Muscle of leg (tissue), 3 donors: ENCODE measurements at regions not wholly inside any gene's neighbourhood (a gene's known extent, or its start where the extent isn't known, plus 50 kb on each side); places are given as distances from the start of the nearest gene placed in this dataset.
A peak's percentile ranks its signal among the peaks of the same experiment; 100 is the strongest.

ENCODE experiments used
- DNase-seq: peaks from one replicate; pipeline ENCODE4 v3.0.0; 2013
- H3K27ac ChIP-seq: one replicate; pipeline ENCODE4 v1.5.1; 2013; ENCODE audit warnings: mild to moderate bottlenecking, low read length, control low read depth
- H3K27me3 ChIP-seq: one replicate; pipeline ENCODE4 v1.6.1; 2013; ENCODE audit warnings: low read length; ENCODE audit not compliant: control insufficient read depth, insufficient read depth
- H3K36me3 ChIP-seq: one replicate; pipeline ENCODE4 v1.6.1; 2013; ENCODE audit warnings: low read length; ENCODE audit not compliant: control insufficient read depth, insufficient read depth
- H3K4me1 ChIP-seq: one replicate; pipeline ENCODE4 v1.6.1; 2013; ENCODE audit warnings: low read length; ENCODE audit not compliant: control insufficient read depth, insufficient read depth
- H3K4me3 ChIP-seq: one replicate; pipeline ENCODE4 v1.5.1; 2013; ENCODE audit warnings: low read length, control low read depth
- H3K9me3 ChIP-seq: replicated peaks from 2 replicates; pipeline ENCODE4 v1.6.1; 2013; ENCODE audit warnings: low read depth, low read length; ENCODE audit not compliant: control insufficient read depth
- WGBS: methylation state at CpG from one replicate; pipeline ENCODE4 v1.1.5; 2013; ENCODE audit warnings: missing lambda C conversion rate; ENCODE audit not compliant: insufficient coverage; 5-methylcytosine and 5-hydroxymethylcytosine counted together

DNA sequence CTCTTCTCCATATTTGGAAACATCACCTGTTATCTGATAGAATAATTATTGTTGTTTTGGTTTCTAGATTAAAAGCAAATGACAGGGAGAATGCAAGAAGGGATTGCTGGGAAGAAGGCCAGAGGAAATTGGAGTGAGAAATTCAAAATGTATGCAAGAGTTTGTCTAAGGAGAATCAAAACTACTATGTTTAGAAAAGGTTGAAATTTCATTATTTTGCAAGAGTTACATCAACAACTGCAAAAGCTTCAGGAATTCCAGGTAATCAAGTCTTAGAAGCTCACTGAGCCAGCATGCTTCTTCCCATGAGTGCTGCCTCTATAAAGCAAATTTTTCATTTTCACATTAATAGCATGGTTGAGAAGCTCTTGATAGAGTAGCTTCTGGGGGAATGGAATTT lies 177.2 kb upstream of the GBE1 start:
- Histone ChIP-seq H3K4me3 (no peak overlapping the region), H3K27me3 (no peaks in the 10 kb centered on the region), H3K27ac (no peak overlapping the region), H3K36me3 (no peaks in the 10 kb centered on the region), H3K9me3 (peaks cover 4% of the 10 kb centered on the region), H3K4me1 (no peaks in the 10 kb centered on the region)
- peak; percentile 68 for DNase-seq

DNA sequence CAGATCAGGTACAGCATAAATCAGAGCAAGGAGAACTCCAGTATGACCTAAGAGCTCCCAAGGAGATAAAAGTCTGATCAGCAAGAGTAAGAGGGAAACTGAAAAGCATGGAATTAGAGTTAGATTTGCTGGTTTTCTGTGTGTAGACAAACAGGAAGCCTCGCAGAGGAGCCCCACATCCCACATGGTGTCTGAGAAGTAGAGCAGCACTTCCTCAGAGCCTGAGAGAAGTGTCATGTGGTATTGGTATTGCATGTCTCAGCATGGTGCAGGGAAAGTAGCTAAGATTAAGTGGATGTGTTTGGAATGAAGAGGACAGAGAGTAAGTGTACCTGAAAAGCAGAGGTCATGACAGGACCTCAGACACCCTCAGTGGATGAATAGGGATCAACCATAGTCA lies 175.4 kb upstream of the GBE1 start:
- peak; percentile 63 for DNase-seq
- Histone ChIP-seq H3K27ac (no peak overlapping the region), H3K4me1 (no peaks in the 10 kb centered on the region), H3K36me3 (no peaks in the 10 kb centered on the region), H3K4me3 (no peak overlapping the region), H3K27me3 (no peaks in the 10 kb centered on the region), H3K9me3 (peaks cover 2% of the 10 kb centered on the region)
- WGBS, result 63% methylated on average over 1 of the region's 1 CpG

DNA sequence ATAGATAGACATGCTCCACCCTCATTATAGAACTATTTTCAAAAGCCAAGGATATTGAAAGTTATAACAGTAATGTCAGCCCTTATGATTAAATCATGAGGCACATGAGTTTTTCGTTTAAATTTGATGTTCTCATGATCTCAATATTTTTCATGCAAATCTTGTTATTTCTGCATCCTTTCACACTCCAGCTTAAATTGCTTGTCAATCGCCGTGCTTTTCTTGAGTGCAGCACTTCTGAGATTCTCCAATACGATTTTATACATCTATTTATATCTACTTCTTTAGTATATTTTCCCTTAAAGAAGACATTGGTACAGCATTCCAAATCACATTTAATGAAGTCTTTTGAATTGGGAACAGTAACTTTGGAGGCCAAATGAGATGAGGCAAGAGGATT lies 171.2 kb upstream of the GBE1 start:
- Histone ChIP-seq H3K36me3 (no peaks in the 10 kb centered on the region), H3K27ac (no peak overlapping the region), H3K4me3 (no peak overlapping the region), H3K9me3 (no peaks in the 10 kb centered on the region), H3K4me1 (no peaks in the 10 kb centered on the region), H3K27me3 (no peaks in the 10 kb centered on the region)
- WGBS, result 83% methylated on average over 1 of the region's 4 CpGs
- no peak for DNase-seq

DNA sequence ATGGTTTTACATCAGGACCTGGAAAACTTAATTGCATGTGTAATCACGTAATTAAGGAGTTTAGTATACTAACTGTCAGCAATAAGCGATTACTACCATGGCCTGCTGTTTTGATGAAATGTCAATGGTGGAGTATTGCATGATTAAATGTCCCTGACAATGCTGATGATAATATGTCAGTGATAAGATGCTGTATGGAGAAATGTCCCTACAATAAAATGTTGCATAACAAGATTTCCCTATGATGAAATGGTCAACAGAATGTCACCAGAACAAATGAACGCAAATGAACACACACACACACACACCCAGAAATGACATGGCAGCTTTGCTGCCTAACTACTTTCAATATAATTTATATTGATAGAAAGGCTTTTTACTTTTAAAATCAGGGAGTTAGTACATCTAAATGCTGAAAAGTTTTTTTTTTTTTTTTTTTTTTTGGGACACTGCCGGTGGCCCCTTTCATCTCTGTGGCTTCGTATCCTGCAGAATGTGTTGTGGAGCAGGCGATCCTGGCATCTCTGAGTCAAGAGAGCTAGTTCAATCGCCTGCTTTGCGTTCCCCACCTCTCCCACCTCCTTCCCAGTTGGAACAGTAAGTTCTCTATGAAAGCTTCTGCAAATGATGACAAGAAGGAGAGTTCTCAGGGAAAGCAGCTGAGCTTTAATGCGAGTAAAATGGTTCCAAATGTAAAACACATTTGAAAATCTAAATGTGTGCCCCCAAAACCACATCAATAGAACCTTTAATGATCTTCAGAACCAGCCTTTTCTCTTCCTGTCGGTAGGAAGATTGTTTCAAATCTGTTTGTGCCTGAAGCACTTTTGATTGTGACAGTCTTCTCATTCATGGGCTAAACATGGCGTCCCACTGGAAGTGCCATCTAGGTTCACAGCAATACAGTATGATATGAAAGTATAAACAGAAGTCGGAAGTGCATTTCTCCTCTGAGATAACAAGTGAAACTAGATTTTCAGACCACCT lies 170.1 kb upstream of the GBE1 start:
- H3K27ac ChIP-seq, result no peak overlapping the region
- no peak for DNase-seq

DNA sequence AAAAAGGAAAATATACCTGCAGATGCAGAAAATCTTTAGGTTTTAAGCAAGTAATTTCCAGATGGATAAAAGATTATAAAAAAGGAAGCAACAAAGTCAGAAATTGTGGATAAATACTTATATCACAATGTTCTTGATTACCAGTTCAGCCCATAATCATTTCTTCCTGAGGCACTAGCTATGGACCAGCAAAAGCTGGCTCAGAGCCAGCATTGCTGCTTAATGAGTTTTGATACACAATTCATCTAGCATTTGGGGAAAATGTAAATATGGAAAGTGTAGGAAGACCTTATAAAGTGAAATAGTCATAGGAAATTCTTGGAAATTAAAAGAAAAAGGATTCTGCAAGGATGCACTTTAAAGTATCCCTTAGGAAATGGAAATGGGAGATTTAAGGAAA lies 168.3 kb upstream of the GBE1 start:
- DNase-seq, result no peak
- Histone ChIP-seq H3K4me1 (no peaks in the 10 kb centered on the region), H3K27me3 (no peaks in the 10 kb centered on the region), H3K9me3 (no peaks in the 10 kb centered on the region), H3K27ac (no peak overlapping the region), H3K36me3 (no peaks in the 10 kb centered on the region), H3K4me3 (no peak overlapping the region)

More for the DNA sequence above, 170.1 kb upstream of the GBE1 start:
- H3K4me1 ChIP-seq, result no peaks in the 10 kb centered on the region
- H3K9me3 ChIP-seq, result no peaks in the 10 kb centered on the region
- H3K36me3 ChIP-seq, result no peaks in the 10 kb centered on the region
- 100% methylated on average over 2 of the region's 12 CpGs for WGBS
- no peaks in the 10 kb centered on the region for H3K27me3 ChIP-seq
- H3K4me3 ChIP-seq, result no peak overlapping the region

DNA sequence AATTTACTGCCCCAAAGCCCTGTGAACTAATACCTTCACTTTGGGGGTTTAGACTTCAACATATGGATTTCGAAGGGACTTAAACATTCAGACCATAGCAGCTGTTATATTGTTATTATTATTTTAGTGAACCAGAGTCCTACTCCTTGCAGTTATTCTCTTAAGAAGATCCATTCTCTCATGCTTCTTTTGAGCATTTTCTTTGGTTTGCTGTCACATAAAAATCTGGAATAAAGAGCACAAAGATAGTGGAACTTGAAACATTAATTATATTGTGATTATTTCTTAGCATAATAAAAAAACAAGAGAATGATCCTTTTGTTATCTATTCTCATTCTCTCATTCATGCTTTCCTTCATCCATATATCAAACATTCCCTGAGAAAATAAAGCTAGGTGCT lies 166.4 kb upstream of the GBE1 start:
- no peak overlapping the region for H3K27ac ChIP-seq
- H3K4me1 ChIP-seq, result no peaks in the 10 kb centered on the region
- H3K9me3 ChIP-seq, result no peaks in the 10 kb centered on the region
- no CpG with 5 or more reads among the region's 1 CpG for WGBS
- H3K27me3 ChIP-seq, result no peaks in the 10 kb centered on the region
- no peaks in the 10 kb centered on the region for H3K36me3 ChIP-seq
- no peak for DNase-seq
- H3K4me3 ChIP-seq, result no peak overlapping the region

DNA sequence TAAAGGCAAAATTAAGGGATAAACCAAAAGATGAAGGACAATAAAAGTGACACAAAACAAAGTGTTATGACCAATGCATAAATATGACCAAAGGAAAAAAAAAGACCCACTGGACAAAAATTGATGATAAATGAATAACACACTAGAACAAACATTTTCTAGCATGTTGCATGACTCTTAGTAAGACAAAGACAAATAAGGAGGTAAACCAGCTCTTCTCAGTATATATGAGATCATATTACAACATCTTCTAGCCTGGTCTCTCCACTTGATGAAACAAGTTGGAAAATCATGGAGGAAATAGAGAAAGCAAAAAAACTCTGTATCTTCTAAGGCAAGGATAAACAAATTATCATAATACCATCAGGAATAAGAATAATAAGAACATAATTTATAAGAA lies 163.9 kb upstream of the GBE1 start:
- no peaks in the 10 kb centered on the region for H3K4me1 ChIP-seq
- H3K9me3 ChIP-seq, result no peaks in the 10 kb centered on the region
- no peak overlapping the region for H3K4me3 ChIP-seq
- no peaks in the 10 kb centered on the region for H3K36me3 ChIP-seq
- no peak for DNase-seq
- no peaks in the 10 kb centered on the region for H3K27me3 ChIP-seq
- H3K27ac ChIP-seq, result no peak overlapping the region

DNA sequence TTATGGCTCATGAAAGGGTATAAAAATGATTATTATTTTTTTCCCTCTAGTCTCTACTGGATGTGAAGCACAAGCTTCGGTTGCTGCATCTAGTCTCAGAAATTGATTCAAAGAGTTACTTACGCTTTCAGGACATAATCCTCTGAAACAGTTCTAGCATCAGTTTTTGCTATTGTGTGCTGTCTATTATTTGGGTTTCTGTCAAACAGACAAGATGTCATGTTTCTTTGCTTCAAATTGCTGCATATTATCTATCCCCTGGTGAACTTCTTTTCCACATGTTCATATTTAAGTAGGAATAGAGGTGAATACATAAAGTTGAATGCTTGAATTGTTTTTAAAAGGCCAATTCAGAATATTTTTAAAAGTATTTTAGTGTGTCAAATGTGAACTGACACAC lies 161.6 kb upstream of the GBE1 start:
- WGBS, result no CpG with 5 or more reads among the region's 2 CpGs
- no peaks in the 10 kb centered on the region for H3K27me3 ChIP-seq

DNA sequence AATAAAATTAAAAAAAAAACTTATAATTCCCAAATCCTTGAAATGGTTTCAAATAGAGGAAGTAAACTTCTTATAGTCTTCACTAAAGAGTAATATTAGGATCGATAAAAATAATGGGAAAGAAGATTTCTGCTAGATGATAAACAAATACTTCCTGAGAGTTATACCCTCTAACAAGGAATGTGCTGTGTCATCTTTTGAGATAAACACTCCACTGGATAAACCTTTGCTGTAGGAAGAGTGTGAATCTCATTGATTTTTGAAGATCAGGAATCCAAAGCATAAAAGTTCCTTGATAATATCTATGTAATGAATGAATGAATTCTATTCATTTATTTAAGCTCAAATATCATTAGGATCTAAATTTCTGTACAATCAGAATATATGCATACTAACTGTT lies 161.0 kb upstream of the GBE1 start:
- no peaks in the 10 kb centered on the region for H3K36me3 ChIP-seq
- H3K27ac ChIP-seq, result no peak overlapping the region
- no peaks in the 10 kb centered on the region for H3K27me3 ChIP-seq
- H3K4me3 ChIP-seq, result no peak overlapping the region
- H3K9me3 ChIP-seq, result no peaks in the 10 kb centered on the region
- DNase-seq, result no peak
- no CpG with 5 or more reads among the region's 1 CpG for WGBS
- no peaks in the 10 kb centered on the region for H3K4me1 ChIP-seq

More for the DNA sequence above, 161.6 kb upstream of the GBE1 start:
- Histone ChIP-seq H3K4me3 (no peak overlapping the region), H3K9me3 (no peaks in the 10 kb centered on the region), H3K4me1 (no peaks in the 10 kb centered on the region), H3K36me3 (no peaks in the 10 kb centered on the region), H3K27ac (no peak overlapping the region)
- no peak for DNase-seq

DNA sequence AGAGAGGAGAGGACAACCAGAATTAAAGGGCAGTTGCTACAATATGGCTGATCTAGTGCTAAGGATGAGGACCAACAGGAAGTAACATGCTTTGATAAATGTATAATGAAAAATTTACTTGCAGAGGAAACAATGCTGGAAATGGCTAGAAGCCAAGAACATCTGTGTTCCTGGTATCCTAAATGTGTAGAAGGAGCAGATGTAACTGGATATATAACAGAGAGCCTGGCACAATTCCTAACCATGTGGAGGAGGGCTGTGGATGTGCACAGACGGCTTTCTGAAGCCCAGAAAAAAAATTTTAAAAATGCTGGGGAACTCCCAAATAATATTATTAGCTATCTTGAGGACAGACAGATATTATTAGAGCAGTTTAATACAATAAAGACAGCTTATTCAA lies 159.4 kb upstream of the GBE1 start:
- no peak overlapping the region for H3K27ac ChIP-seq
- no peaks in the 10 kb centered on the region for H3K4me1 ChIP-seq
- H3K36me3 ChIP-seq, result no peaks in the 10 kb centered on the region
- no peak overlapping the region for H3K4me3 ChIP-seq
- H3K27me3 ChIP-seq, result no peaks in the 10 kb centered on the region
- DNase-seq, result peak; percentile 94
- no CpG with 5 or more reads among the region's 1 CpG for WGBS
- H3K9me3 ChIP-seq, result no peaks in the 10 kb centered on the region

DNA sequence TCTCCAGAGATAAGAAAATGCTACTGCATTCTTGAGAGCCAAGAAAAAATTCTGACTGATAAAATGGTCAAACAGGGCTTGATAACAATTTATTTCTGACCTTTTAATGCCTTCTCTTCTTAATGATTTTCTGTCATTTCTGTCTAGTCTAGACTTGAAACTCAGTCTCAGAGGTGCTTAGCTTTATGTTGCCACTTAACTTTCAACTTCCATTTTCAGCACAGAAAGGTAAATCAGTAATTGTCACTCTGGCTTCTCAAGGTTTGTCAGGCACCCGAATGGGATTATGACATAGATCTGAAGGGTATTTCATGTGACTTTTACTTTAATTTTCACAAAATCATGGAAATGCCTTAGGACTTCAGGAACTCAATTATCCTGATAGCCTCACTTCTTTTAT lies 155.4 kb upstream of the GBE1 start:
- Histone ChIP-seq H3K4me1 (no peaks in the 10 kb centered on the region), H3K36me3 (no peaks in the 10 kb centered on the region), H3K27ac (no peak overlapping the region), H3K9me3 (no peaks in the 10 kb centered on the region), H3K4me3 (no peak overlapping the region), H3K27me3 (no peaks in the 10 kb centered on the region)
- DNase-seq, result no peak
- WGBS, result no CpG with 5 or more reads among the region's 1 CpG
